Astrocyte of the spinal cord (primary cell): ENCODE measurements at regions not wholly inside any gene's neighbourhood (a gene's known extent, or its start where the extent isn't known, plus 50 kb on each side); places are given as distances from the start of the nearest gene placed in this dataset.

Source experiments
- DNase-seq: peaks from one replicate; pipeline ENCODE4 v3.0.0; 2011; ENCODE audit warnings: low read depth, low spot score
- H3K4me3 ChIP-seq: 2 replicates; pipeline ENCODE4 v1.5.1; 2011; ENCODE audit warnings: low read depth, mild to moderate bottlenecking, low read length, moderate library complexity
- CTCF ChIP-seq: IDR thresholded peaks from 2 replicates; pipeline ENCODE4 v1.5.1; 2012; ENCODE audit warnings: low read depth, mild to moderate bottlenecking, low read length, inconsistent platforms
- in situ Hi-C: cut with HindIII; loops from 2 replicates; pipeline ENCODE4 v1.10.0; 2017; ENCODE audit warnings: low sequenced_read_pairs

- in situ Hi-C loops: no loop called here
- DNase-seq: no peak
- H3K4me3 ChIP-seq: no peak overlapping the region
- TF ChIP-seq CTCF: no peak
These were observed 181.9 kb upstream of the DLGAP1 start for GRCh38 chr18:4636967-4637366.

GRCh38 chr18:4631239-4631638 is 176.1 kb upstream of the DLGAP1 start:
- no peak for TF ChIP-seq CTCF
- no peak for DNase-seq
- in situ Hi-C loops: no loop called here
- H3K4me3 ChIP-seq: no peak overlapping the region

- H3K4me3 ChIP-seq: no peak overlapping the region
- DNase-seq: no peak
- TF ChIP-seq CTCF: no peak
- in situ Hi-C loops: no loop called here
These were observed 150.1 kb upstream of the DLGAP1 start for GRCh38 chr18:4605212-4605611.

- no peak for DNase-seq
- in situ Hi-C loops: no loop called here
- no peak for TF ChIP-seq CTCF
- H3K4me3 ChIP-seq: no peak overlapping the region
These were observed 148.8 kb upstream of the DLGAP1 start for GRCh38 chr18:4603955-4604354.

GRCh38 chr18:4599312-4599711 is 144.2 kb upstream of the DLGAP1 start:
- in situ Hi-C loops: no loop called here
- H3K4me3 ChIP-seq: no peak overlapping the region
- no peak for DNase-seq
- TF ChIP-seq CTCF: no peak

GRCh38 chr18:4597301-4597700 is 142.2 kb upstream of the DLGAP1 start:
- no peak for DNase-seq
- TF ChIP-seq CTCF: no peak
- in situ Hi-C loops: no loop called here
- no peak overlapping the region for H3K4me3 ChIP-seq

GRCh38 chr18:4593895-4594294 is 138.8 kb upstream of the DLGAP1 start:
- no peak for DNase-seq
- in situ Hi-C loops: no loop called here
- no peak for TF ChIP-seq CTCF
- H3K4me3 ChIP-seq: no peak overlapping the region
